ENCODE measurements at regions not wholly inside any gene's neighbourhood (a gene's known extent, or its start where the extent isn't known, plus 50 kb on each side); places are given as distances from the start of the nearest gene placed in this dataset.

GRCh38 chr3:102158080-102158740 lies 276.6 kb upstream of the ZPLD1 start:
- no peak overlapping the region for H3K27ac ChIP-seq
- H3K4me2 ChIP-seq: no peak overlapping the region
- no peaks in the 10 kb centered on the region for H3K79me2 ChIP-seq

GRCh38 chr3:102159810-102160451 lies 274.9 kb upstream of the ZPLD1 start:
- H3K36me3 ChIP-seq (replicated peaks; ENCODE audit: insufficient read depth, low read depth): no peaks in the 10 kb centered on the region
- H3K4me2 ChIP-seq: no peak overlapping the region
- H3K4me3 ChIP-seq: no peak overlapping the region
- H3K79me2 ChIP-seq: no peaks in the 10 kb centered on the region
- H2AFZ ChIP-seq: no peak overlapping the region
- H3K27me3 ChIP-seq: no peaks in the 10 kb centered on the region
- 100% methylated on average over 1 of the region's 1 CpG for WGBS (ENCODE audit: low lambda C conversion rate, missing lambda C conversion rate)
- peaks cover 22% of the 10 kb centered on the region for H3K4me1 ChIP-seq (ENCODE audit: insufficient read depth)
- H3K9me2 ChIP-seq (replicated peaks; ENCODE audit: insufficient read depth): no peaks in the 10 kb centered on the region
- no peak for DNase-seq (ENCODE audit: low spot score)
- H3K27ac ChIP-seq: no peak overlapping the region
- no peaks in the 10 kb centered on the region for H3K9me3 ChIP-seq (ENCODE audit: low read depth)
- no peak for TF ChIP-seq EZH2phosphoT487 (IDR thresholded peaks at IDR 0.05; ENCODE audit: low read depth, severe bottlenecking, unreplicated experiment)
- TF ChIP-seq EZH2 (IDR thresholded peaks at IDR 0.05; ENCODE audit: borderline replicate concordance): no peak
- no peak for TF ChIP-seq CTCF (IDR thresholded peaks at IDR 0.05; ENCODE audit: poor library complexity)
- H4K20me1 ChIP-seq (ENCODE audit: insufficient read depth, poor library complexity, severe bottlenecking): no peaks in the 10 kb centered on the region

More at GRCh38 chr3:102158080-102158740, 276.6 kb upstream of the ZPLD1 start:
- no peak overlapping the region for H3K4me3 ChIP-seq
- no peaks in the 10 kb centered on the region for H4K20me1 ChIP-seq (ENCODE audit: insufficient read depth, poor library complexity, severe bottlenecking)
- H3K4me1 ChIP-seq (ENCODE audit: insufficient read depth): peaks cover 14% of the 10 kb centered on the region
- no peak overlapping the region for H2AFZ ChIP-seq
- H3K36me3 ChIP-seq (replicated peaks; ENCODE audit: insufficient read depth, low read depth): no peaks in the 10 kb centered on the region
- no peaks in the 10 kb centered on the region for H3K27me3 ChIP-seq
- TF ChIP-seq EZH2 (IDR thresholded peaks at IDR 0.05; ENCODE audit: borderline replicate concordance) (no peak), EZH2phosphoT487 (IDR thresholded peaks at IDR 0.05; ENCODE audit: low read depth, severe bottlenecking, unreplicated experiment) (no peak), CTCF (IDR thresholded peaks at IDR 0.05; ENCODE audit: poor library complexity) (no peak)
- 80% methylated on average over 3 of the region's 3 CpGs for WGBS (ENCODE audit: low lambda C conversion rate, missing lambda C conversion rate)
- no peaks in the 10 kb centered on the region for H3K9me3 ChIP-seq (ENCODE audit: low read depth)
- no peaks in the 10 kb centered on the region for H3K9me2 ChIP-seq (replicated peaks; ENCODE audit: insufficient read depth)
- no peak for DNase-seq (ENCODE audit: low spot score)

- 91% methylated on average over 5 of the region's 5 CpGs for WGBS (ENCODE audit: low lambda C conversion rate, missing lambda C conversion rate)
- Histone ChIP-seq H4K20me1 (ENCODE audit: insufficient read depth, poor library complexity, severe bottlenecking) (no peaks in the 10 kb centered on the region), H3K79me2 (no peaks in the 10 kb centered on the region), H3K27me3 (no peaks in the 10 kb centered on the region), H2AFZ (no peak overlapping the region), H3K4me1 (ENCODE audit: insufficient read depth) (peaks cover 22% of the 10 kb centered on the region), H3K9me2 (replicated peaks; ENCODE audit: insufficient read depth) (no peaks in the 10 kb centered on the region), H3K36me3 (replicated peaks; ENCODE audit: insufficient read depth, low read depth) (no peaks in the 10 kb centered on the region), H3K4me3 (no peak overlapping the region), H3K9me3 (ENCODE audit: low read depth) (no peaks in the 10 kb centered on the region), H3K27ac (peak overlapping the region; percentile 70), H3K4me2 (no peak overlapping the region)
- no peak for DNase-seq (ENCODE audit: low spot score)
- TF ChIP-seq EZH2 (IDR thresholded peaks at IDR 0.05; ENCODE audit: borderline replicate concordance) (no peak), CTCF (IDR thresholded peaks at IDR 0.05; ENCODE audit: poor library complexity) (no peak), EZH2phosphoT487 (IDR thresholded peaks at IDR 0.05; ENCODE audit: low read depth, severe bottlenecking, unreplicated experiment) (no peak)
Observed at GRCh38 chr3:102161384-102162006, 273.3 kb upstream of the ZPLD1 start.
